Stimulated activated CD8-positive, alpha-beta memory T cell treated with anti-CD3 and anti-CD28 coated beads, Interleukin-15, amount 100 ng/mL, for 24 hours (primary cell): ENCODE measurements at regions not wholly inside any gene's neighbourhood (a gene's known extent, or its start where the extent isn't known, plus 50 kb on each side); places are given as distances from the start of the nearest gene placed in this dataset.

Experiments
- DNase-seq: peaks from one replicate; pipeline ENCODE4 v3.0.0-alpha.2; 2020; ENCODE audit warnings: low read depth

GRCh38 chr5:71865665-71866320 is 146.7 kb downstream of the CARTPT start:
- DNase-seq, result no peak

GRCh38 chr5:71872311-71872864 is 153.3 kb downstream of the CARTPT start:
- no peak for DNase-seq

DNA sequence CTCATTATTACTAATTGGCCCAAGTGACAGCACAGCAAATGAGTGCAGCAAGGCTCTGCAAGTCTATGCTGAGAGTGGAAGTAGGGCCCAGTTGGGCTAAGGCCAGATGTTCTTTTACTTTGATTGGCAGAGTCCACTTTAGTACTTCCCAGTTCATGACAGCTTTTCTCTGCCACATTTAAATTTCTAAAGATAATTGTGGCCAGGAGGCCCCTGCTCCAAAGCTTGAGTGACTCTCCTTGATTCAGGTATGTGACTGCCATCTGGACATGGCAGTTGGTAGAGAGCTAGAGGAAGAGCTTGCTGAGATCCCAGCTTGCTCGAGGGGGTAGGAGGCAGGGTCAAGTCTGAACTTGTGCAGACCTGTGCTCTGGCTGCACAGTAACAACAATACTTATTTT is 154.1 kb downstream of the CARTPT start:
- DNase-seq, result no peak

GRCh38 chr5:71874521-71874920 is 155.4 kb downstream of the CARTPT start:
- no peak for DNase-seq

- no peak for DNase-seq
Observed at GRCh38 chr5:71877511-71877910, 158.4 kb downstream of the CARTPT start.

- DNase-seq, result no peak
Observed at GRCh38 chr5:71880536-71880935, 161.5 kb downstream of the CARTPT start.

DNA sequence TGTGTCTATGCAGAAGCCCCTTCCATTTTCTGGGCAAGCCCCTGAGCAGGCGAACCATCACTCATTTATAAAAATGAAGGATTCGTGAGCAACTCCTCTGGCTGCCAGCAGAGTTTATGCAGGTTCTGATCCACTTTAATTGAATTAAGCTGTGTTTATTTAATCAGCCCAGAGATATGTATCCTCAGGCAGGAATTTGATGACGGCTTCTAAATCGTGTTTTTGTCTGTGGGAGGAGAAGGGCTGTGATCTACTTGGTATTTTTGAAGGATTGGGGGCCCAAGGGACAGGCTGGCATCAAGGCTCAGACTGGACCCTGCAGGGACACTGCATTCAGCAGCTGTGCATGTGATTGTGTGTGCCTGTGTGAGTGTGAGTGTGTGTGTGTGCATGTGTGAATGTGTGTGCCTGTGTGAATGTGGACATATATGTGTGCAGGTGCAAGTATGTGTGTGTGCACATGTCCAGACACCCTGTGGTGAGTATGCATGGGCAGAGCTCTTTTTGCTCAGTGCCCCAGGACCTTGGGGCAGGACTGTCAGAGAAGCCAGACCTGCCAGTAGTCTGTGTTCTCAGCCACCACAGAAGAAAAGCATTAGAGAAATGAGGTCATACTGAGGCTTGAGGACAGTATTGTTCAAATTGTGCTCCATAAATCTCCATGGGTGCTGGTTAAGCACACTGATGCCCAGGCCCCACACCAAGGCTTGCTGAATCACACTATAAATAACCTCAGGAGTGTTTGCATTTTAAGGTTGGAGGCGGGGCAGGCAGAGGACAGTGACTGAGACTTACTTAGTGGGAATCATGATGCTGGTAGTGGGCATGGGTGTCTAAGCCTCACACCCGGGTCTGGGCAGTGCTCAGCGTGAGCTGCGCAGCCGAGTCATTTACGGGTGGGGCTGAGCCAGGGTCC is 164.0 kb downstream of the CARTPT start:
- no peak for DNase-seq

- DNase-seq, result no peak
Observed at GRCh38 chr5:71883742-71884103, 164.6 kb downstream of the CARTPT start.

- no peak for DNase-seq
Observed at GRCh38 chr5:71884926-71885325, 165.9 kb downstream of the CARTPT start.

- DNase-seq, result no peak
Observed at GRCh38 chr5:71886406-71886805, 167.3 kb downstream of the CARTPT start.

GRCh38 chr5:71887680-71888079 is 168.6 kb downstream of the CARTPT start:
- no peak for DNase-seq

- no peak for DNase-seq
Observed at GRCh38 chr5:71891406-71891805, 172.3 kb downstream of the CARTPT start.

- DNase-seq, result no peak
Observed at GRCh38 chr5:71891856-71892255, 172.8 kb downstream of the CARTPT start.

DNA sequence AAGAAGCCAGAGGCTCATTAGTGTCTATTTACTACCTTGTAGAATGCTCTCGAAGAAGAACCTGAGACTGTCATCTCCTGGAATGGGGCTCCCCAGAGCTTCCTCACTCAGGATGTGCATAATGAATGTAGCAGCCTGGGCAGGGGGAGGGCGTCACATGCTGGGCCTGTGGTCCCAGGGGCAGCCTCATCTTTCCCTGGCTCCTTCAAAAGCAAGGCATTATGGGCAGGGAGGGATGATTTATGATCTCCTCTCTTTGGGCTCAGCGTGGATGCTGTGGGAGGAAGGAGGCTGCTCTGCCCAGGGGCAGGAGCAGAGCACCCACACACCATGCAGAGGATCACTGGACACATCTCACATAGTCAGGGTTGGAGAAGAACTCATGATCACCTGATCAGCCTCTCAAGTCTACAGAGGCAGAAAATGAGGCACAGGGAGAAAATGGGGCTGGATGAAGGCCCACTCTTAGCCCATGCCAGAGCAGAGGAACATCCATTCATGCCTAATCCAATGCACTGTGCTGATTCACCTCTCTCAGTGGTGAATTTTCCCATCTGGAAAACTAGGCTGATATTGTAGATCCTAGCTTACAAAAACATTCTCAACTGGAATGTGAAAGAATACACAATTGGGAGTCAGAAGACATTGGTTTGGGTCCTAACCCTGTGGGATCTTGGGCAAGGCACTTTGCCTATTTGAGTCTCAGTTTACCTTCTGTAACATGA is 173.7 kb downstream of the CARTPT start:
- DNase-seq, result no peak

- DNase-seq, result no peak
Observed at GRCh38 chr5:71893451-71893850, 174.4 kb downstream of the CARTPT start.

DNA sequence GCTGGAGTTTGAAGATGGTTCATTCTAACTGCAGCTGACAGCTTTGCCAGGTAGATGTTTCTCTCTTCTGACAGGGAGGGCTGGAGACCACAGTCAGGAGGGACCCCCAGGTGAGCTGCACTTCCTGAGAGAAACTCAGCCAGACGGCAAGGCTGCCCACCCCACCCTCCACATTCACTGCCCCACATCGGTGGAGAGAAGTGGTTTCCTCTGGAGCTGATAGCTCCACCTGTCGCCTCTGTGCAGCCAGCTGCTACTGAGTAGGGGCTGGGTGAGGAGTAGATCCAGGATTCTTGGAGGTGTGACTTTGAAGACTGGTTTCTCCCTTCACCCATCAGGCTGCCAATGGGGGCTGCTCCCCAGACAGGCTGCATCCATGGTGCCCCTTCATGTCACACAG is 175.0 kb downstream of the CARTPT start:
- DNase-seq, result no peak

GRCh38 chr5:71895546-71895945 is 176.5 kb downstream of the CARTPT start:
- no peak for DNase-seq

- DNase-seq, result no peak
Observed at GRCh38 chr5:71899865-71900342, 180.8 kb downstream of the CARTPT start.

GRCh38 chr5:71903808-71904207 is 184.7 kb downstream of the CARTPT start:
- no peak for DNase-seq

GRCh38 chr5:71904852-71905251 is 185.8 kb downstream of the CARTPT start:
- DNase-seq, result no peak

DNA sequence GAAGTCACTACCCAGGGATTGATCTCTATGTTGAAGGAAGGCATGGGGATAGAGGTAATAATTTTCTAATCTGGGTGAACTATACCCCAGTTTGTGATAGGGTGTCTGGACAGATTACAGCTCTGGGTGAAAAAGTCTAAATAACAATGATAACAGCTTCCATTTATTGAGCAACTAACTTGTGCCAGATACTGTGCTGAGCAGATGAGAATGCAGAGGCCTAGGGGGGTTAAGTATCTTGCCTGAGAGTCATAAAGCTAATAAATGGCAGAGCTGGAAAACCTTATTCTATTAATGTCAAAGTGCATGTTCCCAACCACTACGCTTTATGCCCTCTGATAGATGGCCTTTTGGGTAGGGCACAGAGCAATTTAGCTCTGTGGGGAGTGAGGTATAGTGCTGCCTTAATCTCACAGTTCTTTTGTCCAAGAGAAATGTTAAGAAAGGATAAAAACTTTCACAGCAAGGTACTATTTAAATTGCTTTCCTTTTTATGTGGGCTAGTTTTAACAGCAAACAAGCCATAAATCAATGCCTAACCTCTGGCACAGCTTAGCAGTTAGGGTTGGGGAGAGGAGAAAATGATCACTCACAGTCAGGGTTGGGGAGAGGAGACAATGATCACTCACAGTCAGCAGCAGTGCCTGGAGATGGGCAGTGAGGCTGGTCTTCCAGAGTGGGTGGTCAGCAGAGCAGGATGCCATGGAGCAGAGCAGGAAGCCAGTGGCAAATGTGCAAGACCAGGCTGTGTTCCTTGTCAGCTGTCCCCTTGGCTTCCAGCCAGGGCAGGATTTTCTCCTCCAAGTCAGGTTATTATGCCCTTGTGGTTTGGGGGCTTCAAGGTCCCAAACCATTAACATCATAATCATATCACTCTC is 187.0 kb downstream of the CARTPT start:
- DNase-seq, result no peak
